Activated naive CD4-positive, alpha-beta T cell treated with anti-CD3 and anti-CD28 coated beads, Interleukin-2, amount 50 U/mL, for 24 hours (primary cell): ENCODE measurements at regions not wholly inside any gene's neighbourhood (a gene's known extent, or its start where the extent isn't known, plus 50 kb on each side); places are given as distances from the start of the nearest gene placed in this dataset.
A peak's percentile ranks its signal among the peaks of the same experiment; 100 is the strongest.

ENCODE experiments used
- H3K27ac Mint-ChIP-seq: one replicate; pipeline ENCODE4 v1.8.0; 2021; ENCODE audit warnings: mild to moderate bottlenecking, mixed read lengths
- H3K27me3 Mint-ChIP-seq: one replicate; pipeline ENCODE4 v1.8.0; 2021; ENCODE audit warnings: mixed read lengths
- H3K36me3 Mint-ChIP-seq: one replicate; pipeline ENCODE4 v1.8.0; 2021; ENCODE audit warnings: mixed read lengths
- H3K4me1 Mint-ChIP-seq: one replicate; pipeline ENCODE4 v1.8.0; 2021; ENCODE audit warnings: mixed read lengths
- H3K4me3 Mint-ChIP-seq: one replicate; pipeline ENCODE4 v1.8.0; 2021; ENCODE audit warnings: mild to moderate bottlenecking, mixed read lengths
- H3K9me3 Mint-ChIP-seq: one replicate; pipeline ENCODE4 v1.8.0; 2021; ENCODE audit warnings: mixed read lengths

- H3K27ac Mint-ChIP-seq: no peak overlapping the region
- no peak overlapping the region for H3K4me3 Mint-ChIP-seq
- H3K9me3 Mint-ChIP-seq: no peaks in the 10 kb centered on the region
Measured at GRCh38 chr1:245054105-245054504, 100.7 kb upstream of the KIF26B start.

DNA sequence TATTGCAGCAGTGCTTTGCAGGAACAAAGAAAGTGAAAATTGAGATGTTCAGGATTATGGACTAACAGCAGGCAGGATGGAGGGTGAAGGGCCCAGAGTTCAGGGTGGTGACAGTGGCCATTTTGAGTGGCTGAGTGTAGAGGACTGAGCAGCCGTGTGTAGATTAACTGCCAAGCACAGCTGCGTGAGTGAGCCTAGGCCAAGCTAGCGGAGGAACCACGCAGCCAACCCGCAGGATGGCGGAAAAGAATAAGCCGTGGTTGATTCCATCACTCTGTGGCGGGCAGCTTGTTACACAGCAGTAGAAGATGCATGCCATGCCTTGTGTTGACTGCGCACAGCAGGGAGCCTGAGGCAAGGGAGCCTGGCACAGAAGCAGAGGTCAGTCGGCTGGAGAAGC lies 102.5 kb upstream of the KIF26B start:
- Mint-ChIP-seq H3K27me3 (no peaks in the 10 kb centered on the region), H3K36me3 (peaks cover 4% of the 10 kb centered on the region), H3K27ac (no peak overlapping the region), H3K4me1 (peaks cover 14% of the 10 kb centered on the region), H3K4me3 (no peak overlapping the region), H3K9me3 (no peaks in the 10 kb centered on the region)

More at GRCh38 chr1:245054105-245054504, 100.7 kb upstream of the KIF26B start:
- H3K27me3 Mint-ChIP-seq: no peaks in the 10 kb centered on the region
- peaks cover 7% of the 10 kb centered on the region for H3K36me3 Mint-ChIP-seq
- H3K4me1 Mint-ChIP-seq: peaks cover 14% of the 10 kb centered on the region

DNA sequence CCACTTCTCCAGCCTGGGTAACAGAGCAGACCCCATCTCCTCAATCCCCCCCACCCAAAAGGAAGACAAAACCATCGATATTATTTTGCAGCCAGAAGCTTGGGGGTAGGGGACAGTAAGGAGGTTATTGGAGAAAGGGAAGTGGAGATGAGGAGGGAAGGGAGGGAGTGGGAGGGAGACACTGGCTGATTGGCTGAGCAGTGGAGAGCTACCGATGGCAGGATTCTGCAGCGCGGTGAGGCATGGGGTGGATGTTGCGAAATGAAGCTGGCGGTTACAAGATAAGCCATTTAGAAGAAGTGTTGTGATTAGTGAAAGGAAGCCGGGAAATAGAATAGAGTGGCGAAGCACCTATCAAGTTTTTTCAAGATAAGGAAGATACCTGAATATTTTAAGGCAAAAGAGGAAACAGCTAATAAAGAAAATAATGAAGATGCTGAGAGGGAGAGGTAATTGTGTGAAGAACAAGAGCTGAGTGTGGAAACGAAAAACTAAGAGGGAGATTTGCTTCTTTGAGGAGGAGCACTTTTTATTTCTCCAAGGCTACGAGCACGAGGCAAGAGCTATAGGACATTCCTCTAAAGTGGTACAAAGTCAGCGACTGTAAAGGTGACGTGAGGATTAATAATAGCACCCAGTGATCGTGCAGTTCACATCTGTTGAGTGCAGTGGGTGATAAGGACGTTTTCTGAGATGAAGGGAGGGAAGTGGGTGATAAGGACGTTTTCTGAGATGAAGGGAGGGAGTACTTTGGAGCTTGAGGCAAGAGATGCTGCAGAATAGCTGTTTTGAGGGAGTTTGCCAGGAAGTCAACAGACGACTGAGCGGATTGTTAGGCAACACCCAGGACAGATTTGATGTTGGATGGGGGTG lies 103.2 kb upstream of the KIF26B start:
- Mint-ChIP-seq H3K27ac (no peak overlapping the region), H3K4me3 (peak overlapping the region; percentile 34), H3K4me1 (peaks cover 14% of the 10 kb centered on the region), H3K9me3 (no peaks in the 10 kb centered on the region), H3K27me3 (no peaks in the 10 kb centered on the region), H3K36me3 (peaks cover 4% of the 10 kb centered on the region)

DNA sequence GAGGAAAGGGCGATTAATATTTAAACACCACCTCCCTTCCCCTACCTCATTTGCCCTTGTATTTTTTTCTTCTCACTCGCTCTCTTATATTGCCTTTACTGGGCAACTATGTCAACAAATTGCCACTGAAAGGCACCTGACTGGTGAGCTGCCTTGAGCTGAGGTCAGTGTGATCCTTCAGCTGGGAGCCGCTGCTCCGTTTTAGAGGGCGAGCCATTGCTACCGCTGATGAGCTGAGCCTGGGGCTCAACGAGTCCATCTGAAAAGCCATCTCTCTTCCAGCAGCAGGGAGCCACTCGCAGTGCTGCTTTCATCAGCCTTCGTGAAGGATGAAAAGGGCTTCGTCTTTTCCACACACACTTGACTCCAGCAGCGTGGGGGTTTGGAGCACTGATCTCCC lies 108.0 kb upstream of the KIF26B start:
- Mint-ChIP-seq H3K4me1 (peaks cover 8% of the 10 kb centered on the region), H3K36me3 (no peaks in the 10 kb centered on the region), H3K27ac (no peak overlapping the region), H3K9me3 (no peaks in the 10 kb centered on the region), H3K4me3 (no peak overlapping the region), H3K27me3 (no peaks in the 10 kb centered on the region)

GRCh38 chr1:245046315-245046714 lies 108.5 kb upstream of the KIF26B start:
- Mint-ChIP-seq H3K27ac (no peak overlapping the region), H3K4me3 (no peak overlapping the region), H3K4me1 (peaks cover 4% of the 10 kb centered on the region), H3K27me3 (no peaks in the 10 kb centered on the region), H3K36me3 (no peaks in the 10 kb centered on the region), H3K9me3 (no peaks in the 10 kb centered on the region)

DNA sequence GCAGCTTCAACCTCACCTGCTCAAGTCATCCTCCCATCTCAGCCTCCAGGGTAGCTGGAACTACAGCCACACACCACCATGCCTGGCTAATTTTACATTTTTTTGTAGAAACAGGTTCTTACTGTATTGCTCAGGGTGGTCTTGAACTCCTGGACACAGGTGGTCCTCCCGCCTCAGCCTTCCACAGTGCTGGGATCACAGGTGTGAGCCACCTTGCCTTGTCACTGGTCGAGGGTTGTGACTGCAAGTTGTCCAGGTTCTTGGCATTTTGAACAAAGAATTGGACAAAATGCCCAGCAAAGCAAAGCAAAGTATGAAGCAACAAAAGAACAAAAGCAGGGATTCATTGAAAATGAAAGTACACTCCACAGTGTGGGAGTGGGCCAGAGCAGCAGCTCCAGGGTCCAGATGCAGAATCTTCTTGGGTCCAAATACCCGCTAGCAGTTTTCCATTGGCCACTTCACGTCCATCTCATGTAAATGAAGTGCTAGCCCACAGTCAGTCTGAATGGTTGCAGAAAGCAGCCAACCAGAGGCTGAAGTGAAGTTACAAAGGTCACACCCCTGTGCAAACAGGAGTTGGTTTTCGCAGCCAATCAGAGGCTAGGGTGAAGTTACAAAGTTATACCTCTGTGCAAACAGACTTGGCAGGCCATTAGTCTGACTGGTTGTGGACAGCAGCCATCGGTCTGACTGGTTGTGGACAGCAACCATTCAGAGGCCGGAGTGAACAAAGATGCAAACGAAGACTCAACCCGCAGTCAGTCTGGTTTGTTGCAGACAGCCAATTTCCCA lies 109.5 kb upstream of the KIF26B start:
- Mint-ChIP-seq H3K4me3 (no peak overlapping the region), H3K9me3 (no peaks in the 10 kb centered on the region), H3K4me1 (no peaks in the 10 kb centered on the region), H3K27me3 (no peaks in the 10 kb centered on the region), H3K36me3 (no peaks in the 10 kb centered on the region), H3K27ac (no peak overlapping the region)

DNA sequence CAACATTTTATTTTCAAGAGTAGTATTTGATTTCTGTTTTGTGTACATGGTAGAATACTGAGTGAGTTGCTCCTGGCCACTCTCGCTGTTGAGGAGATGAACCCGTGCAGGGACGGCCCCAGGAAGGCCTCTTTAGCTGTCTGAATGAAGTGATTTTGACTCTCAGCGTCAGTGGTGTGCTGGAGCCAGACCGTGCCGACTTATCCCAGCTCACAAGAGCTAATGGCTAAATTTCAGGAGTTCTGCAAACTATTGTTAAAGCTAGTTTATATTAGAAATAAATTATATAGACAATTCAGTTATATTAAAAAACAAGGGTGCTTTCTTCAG lies 111.2 kb upstream of the KIF26B start:
- no peak overlapping the region for H3K27ac Mint-ChIP-seq
- no peaks in the 10 kb centered on the region for H3K4me1 Mint-ChIP-seq
- no peak overlapping the region for H3K4me3 Mint-ChIP-seq
- no peaks in the 10 kb centered on the region for H3K36me3 Mint-ChIP-seq
- H3K9me3 Mint-ChIP-seq: no peaks in the 10 kb centered on the region
- H3K27me3 Mint-ChIP-seq: no peaks in the 10 kb centered on the region

DNA sequence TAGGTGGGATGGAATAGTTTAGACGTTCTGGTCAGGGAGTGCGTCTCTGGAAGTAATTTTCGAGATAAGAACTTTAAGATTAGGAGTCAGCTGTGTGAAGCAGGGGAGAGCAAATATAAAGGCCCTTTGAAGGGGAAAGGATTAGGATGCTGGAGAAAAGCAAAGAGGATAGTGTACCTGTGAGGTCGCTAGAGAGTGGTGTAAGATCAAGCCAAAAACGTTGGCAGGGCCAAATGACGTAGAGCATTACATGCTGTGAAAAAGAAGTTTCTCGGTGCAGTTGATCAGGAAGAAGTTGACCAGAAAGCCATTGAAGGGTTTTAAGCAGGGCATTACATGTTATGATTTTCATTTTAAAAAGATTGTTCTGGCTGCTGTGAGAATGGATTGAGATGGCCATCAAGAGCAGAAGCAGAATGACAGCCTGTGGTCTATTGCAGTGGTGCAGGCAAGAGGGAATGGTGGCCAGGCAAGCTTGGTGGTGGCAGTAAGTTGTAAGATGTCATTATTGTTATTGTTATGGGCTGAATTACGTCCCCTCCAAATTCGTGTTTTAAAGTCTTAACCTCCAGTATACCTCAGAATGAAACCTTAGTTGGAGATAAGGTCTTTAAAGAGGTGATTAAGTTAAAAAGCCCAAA lies 113.6 kb upstream of the KIF26B start:
- no peaks in the 10 kb centered on the region for H3K36me3 Mint-ChIP-seq
- H3K27ac Mint-ChIP-seq: no peak overlapping the region

GRCh38 chr1:245039196-245039595 lies 115.6 kb upstream of the KIF26B start:
- H3K36me3 Mint-ChIP-seq: no peaks in the 10 kb centered on the region
- no peak overlapping the region for H3K4me3 Mint-ChIP-seq
- no peak overlapping the region for H3K27ac Mint-ChIP-seq
- H3K27me3 Mint-ChIP-seq: no peaks in the 10 kb centered on the region
- H3K4me1 Mint-ChIP-seq: no peaks in the 10 kb centered on the region
- no peaks in the 10 kb centered on the region for H3K9me3 Mint-ChIP-seq

More for the DNA sequence above, 113.6 kb upstream of the KIF26B start:
- Mint-ChIP-seq H3K9me3 (no peaks in the 10 kb centered on the region), H3K4me1 (no peaks in the 10 kb centered on the region), H3K4me3 (no peak overlapping the region), H3K27me3 (no peaks in the 10 kb centered on the region)

- Mint-ChIP-seq H3K4me1 (no peaks in the 10 kb centered on the region), H3K36me3 (peaks cover 5% of the 10 kb centered on the region), H3K4me3 (no peak overlapping the region), H3K27me3 (no peaks in the 10 kb centered on the region), H3K27ac (no peak overlapping the region), H3K9me3 (no peaks in the 10 kb centered on the region)
Measured at GRCh38 chr1:245036102-245036501, 118.7 kb upstream of the KIF26B start.

DNA sequence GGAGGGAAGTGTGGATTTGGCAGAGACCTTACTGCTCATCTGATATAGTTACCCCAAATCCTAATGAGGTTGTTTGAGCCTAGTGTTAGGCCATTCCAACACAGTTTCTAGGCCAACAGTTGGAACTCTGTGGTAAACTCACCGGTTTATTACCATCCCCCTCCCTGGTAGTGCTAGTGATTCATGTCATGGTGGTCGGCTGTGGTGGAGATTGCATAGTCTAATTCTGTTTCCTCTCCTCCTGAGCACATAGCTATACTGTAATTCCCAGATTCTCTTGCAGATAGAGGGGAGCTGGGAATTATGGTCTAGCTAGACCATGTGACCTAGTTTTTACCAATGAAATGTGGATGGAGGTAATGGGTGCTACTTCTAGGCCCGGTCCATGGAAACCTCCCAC lies 123.7 kb upstream of the KIF26B start:
- no peaks in the 10 kb centered on the region for H3K27me3 Mint-ChIP-seq
- no peak overlapping the region for H3K4me3 Mint-ChIP-seq
- H3K9me3 Mint-ChIP-seq: no peaks in the 10 kb centered on the region
- H3K36me3 Mint-ChIP-seq: peaks cover 5% of the 10 kb centered on the region
- H3K27ac Mint-ChIP-seq: no peak overlapping the region
- H3K4me1 Mint-ChIP-seq: peaks cover 8% of the 10 kb centered on the region

DNA sequence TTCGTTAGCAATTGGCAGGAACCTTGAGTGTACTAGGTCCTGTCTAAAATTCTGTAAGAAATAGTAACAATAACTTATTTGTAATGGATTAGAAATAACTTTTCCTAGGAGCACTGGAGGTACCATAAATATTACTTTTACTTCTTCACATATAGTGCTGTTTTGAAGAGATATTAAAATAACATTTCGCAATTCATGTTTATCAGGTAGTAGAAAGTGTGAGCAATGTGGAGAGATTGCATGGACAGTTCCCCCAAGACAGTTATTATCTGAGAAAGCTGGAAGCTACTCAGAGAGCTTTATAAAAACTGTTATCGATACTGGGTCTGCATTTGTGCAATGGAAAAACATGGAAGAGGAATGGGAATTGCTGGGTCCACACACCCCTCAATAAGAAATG lies 128.5 kb upstream of the KIF26B start:
- no peak overlapping the region for H3K27ac Mint-ChIP-seq
- H3K4me3 Mint-ChIP-seq: no peak overlapping the region
- no peaks in the 10 kb centered on the region for H3K9me3 Mint-ChIP-seq
- H3K27me3 Mint-ChIP-seq: no peaks in the 10 kb centered on the region
- peaks cover 8% of the 10 kb centered on the region for H3K4me1 Mint-ChIP-seq
- no peaks in the 10 kb centered on the region for H3K36me3 Mint-ChIP-seq

DNA sequence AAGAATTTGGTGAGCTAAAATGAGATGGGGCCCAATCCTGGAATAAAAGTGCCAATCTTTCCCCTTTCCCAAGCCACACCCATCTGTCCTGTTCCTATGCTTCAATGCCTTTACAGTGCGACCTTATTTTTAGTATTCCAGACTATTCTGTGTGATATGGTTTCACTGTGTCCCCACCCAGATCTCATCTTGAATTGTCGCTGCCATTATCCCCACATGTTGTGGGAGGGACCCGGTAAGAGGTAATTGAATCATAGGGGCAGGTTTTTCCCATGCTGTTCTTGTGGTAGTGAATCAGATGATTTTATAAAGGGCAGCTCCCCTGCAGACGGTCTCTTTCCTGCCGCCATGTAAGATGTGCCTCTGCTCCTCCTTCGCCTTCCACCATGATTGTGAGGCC lies 129.3 kb upstream of the KIF26B start:
- H3K4me1 Mint-ChIP-seq: peaks cover 5% of the 10 kb centered on the region
- H3K27ac Mint-ChIP-seq: no peak overlapping the region
- H3K9me3 Mint-ChIP-seq: no peaks in the 10 kb centered on the region
- H3K36me3 Mint-ChIP-seq: no peaks in the 10 kb centered on the region
- H3K4me3 Mint-ChIP-seq: no peak overlapping the region
- H3K27me3 Mint-ChIP-seq: no peaks in the 10 kb centered on the region

DNA sequence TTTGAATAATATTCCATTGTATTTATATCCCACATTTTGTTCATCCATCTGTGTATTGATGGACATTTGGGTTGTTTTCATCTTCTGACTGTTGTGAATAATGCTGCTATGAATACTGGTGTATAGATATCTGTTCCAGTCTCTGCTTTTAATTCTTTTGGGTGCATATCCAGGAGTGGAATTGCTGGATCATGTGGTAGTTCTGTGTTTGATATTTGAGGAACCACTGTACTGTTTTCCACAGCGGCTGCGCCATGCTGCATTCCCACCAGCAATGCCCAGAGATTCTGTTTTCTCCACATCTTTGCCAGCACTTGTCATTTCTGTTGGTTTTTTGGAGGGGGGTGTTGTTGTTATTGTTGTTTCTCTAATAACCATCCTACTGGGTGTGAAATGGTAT lies 131.6 kb upstream of the KIF26B start:
- no peaks in the 10 kb centered on the region for H3K9me3 Mint-ChIP-seq
- H3K4me3 Mint-ChIP-seq: no peak overlapping the region
- no peaks in the 10 kb centered on the region for H3K27me3 Mint-ChIP-seq
- no peaks in the 10 kb centered on the region for H3K36me3 Mint-ChIP-seq
- H3K4me1 Mint-ChIP-seq: no peaks in the 10 kb centered on the region
- no peak overlapping the region for H3K27ac Mint-ChIP-seq

DNA sequence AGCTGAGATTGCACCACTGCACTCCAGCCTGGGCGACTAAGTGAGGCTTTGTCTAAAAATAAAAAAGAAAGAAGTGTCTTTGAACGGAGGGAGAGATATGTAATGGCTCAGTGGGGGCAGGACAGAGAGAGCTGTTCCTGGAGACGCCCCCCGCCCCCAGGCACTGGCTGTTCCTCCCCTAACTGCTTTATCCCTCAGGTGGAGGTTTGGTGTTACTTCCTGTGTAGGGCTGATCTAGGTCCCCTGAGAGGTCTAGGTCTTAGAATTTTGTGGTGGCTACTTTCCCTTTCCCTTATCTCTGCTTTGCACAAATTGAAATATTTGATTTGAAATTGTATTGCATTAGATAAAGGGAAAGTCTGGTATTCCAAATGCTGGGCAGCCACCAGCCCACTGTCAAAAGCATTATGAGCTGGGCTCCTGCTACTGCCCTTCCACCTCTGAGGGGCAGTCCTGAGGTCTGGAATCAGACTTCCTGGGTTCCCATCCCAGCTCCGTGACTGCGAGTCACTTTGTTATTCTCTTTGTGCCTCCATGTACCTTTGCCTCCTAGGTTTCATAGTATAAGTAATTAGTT lies 134.8 kb upstream of the KIF26B start:
- H3K27me3 Mint-ChIP-seq: no peaks in the 10 kb centered on the region
- no peaks in the 10 kb centered on the region for H3K9me3 Mint-ChIP-seq
- H3K27ac Mint-ChIP-seq: no peak overlapping the region
- H3K36me3 Mint-ChIP-seq: no peaks in the 10 kb centered on the region
- H3K4me3 Mint-ChIP-seq: no peak overlapping the region
- H3K4me1 Mint-ChIP-seq: no peaks in the 10 kb centered on the region

DNA sequence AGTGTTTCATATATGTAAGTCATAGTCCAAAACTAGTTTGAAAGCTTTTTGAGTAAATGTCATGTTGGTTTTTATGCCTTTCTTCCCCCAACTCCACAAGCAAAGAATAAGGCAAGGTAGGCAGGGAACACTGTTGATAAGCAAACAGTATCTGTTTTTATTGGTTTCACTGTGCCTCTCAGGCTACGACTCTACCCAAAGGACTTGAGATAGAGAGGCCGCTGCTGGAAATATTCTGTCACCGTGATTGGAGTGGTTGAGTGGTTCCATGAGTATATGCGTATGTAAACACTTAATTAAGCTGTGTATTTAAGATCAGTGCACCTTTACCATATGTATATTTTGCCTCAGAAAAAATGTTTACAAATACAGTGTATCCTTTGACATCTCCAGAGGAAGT lies 138.1 kb upstream of the KIF26B start:
- no peaks in the 10 kb centered on the region for H3K27me3 Mint-ChIP-seq
- H3K36me3 Mint-ChIP-seq: no peaks in the 10 kb centered on the region
- H3K9me3 Mint-ChIP-seq: no peaks in the 10 kb centered on the region

More for the DNA sequence above, 138.1 kb upstream of the KIF26B start:
- H3K4me3 Mint-ChIP-seq: no peak overlapping the region
- no peak overlapping the region for H3K27ac Mint-ChIP-seq
- no peaks in the 10 kb centered on the region for H3K4me1 Mint-ChIP-seq
